OCI-LY7 (cell line): ENCODE measurements at regions not wholly inside any gene's neighbourhood (a gene's known extent, or its start where the extent isn't known, plus 50 kb on each side); places are given as distances from the start of the nearest gene placed in this dataset.

Source experiments
- EZH2phosphoT487 ChIP-seq: fragments of 200-600 bp; sonication (generic); IDR thresholded peaks from 2 replicates; pipeline ENCODE4 v1.6.1; 2018; ENCODE audit warnings: low read depth, borderline replicate concordance, mild to moderate bottlenecking, mixed run types, antibody characterized with exemption, low read length, moderate library complexity, mixed read lengths
- TF ChIP-seq, protein P1 (sequence below): fragments of 200-600 bp; sonication (generic); conservative IDR thresholded peaks from 2 replicates; pipeline ENCODE4 v1.5.1; 2014; ENCODE audit warnings: mild to moderate bottlenecking, antibody characterized with exemption, low read length, moderate library complexity, mixed read lengths

- TF ChIP-seq, protein P1, sequence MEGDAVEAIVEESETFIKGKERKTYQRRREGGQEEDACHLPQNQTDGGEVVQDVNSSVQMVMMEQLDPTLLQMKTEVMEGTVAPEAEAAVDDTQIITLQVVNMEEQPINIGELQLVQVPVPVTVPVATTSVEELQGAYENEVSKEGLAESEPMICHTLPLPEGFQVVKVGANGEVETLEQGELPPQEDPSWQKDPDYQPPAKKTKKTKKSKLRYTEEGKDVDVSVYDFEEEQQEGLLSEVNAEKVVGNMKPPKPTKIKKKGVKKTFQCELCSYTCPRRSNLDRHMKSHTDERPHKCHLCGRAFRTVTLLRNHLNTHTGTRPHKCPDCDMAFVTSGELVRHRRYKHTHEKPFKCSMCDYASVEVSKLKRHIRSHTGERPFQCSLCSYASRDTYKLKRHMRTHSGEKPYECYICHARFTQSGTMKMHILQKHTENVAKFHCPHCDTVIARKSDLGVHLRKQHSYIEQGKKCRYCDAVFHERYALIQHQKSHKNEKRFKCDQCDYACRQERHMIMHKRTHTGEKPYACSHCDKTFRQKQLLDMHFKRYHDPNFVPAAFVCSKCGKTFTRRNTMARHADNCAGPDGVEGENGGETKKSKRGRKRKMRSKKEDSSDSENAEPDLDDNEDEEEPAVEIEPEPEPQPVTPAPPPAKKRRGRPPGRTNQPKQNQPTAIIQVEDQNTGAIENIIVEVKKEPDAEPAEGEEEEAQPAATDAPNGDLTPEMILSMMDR: no peak
- no peak for TF ChIP-seq EZH2phosphoT487
Measured at GRCh38 chr2:64220894-64221617, 76.8 kb upstream of the PELI1 start.
